ENCODE measurements at regions not wholly inside any gene's neighbourhood (a gene's known extent, or its start where the extent isn't known, plus 50 kb on each side); places are given as distances from the start of the nearest gene placed in this dataset.

- TF ChIP-seq ZNF501 (tag by site-specific recombination; IDR thresholded peaks at IDR 0.05) = no peak
- no peak for TF ChIP-seq ZBTB49 (tag by site-specific recombination; IDR thresholded peaks at IDR 0.05; ENCODE audit: low read depth)
- peak; percentile 70; the same call in 1 of the 2 replicates for TF ChIP-seq ZNF366 (tag by site-specific recombination; conservative IDR thresholded peaks at IDR 0.05)
- no peak for TF ChIP-seq ZNF391 (tag by site-specific recombination; IDR thresholded peaks at IDR 0.05; ENCODE audit: borderline replicate concordance, low read depth)
- TF ChIP-seq MEIS1 (CRISPR knock-in tag; IDR thresholded peaks at IDR 0.05; ENCODE audit: borderline replicate concordance) = no peak
- peak; percentile 46 for TF ChIP-seq ZIC2 (tag by site-specific recombination; IDR thresholded peaks at IDR 0.05)
- TF ChIP-seq ZBTB44 (tag by site-specific recombination; IDR thresholded peaks at IDR 0.05) = peak; percentile 94
- no peak for TF ChIP-seq ZNF624 (tag by site-specific recombination; IDR thresholded peaks at IDR 0.05)
- TF ChIP-seq ZBTB20 (tag by site-specific recombination; IDR thresholded peaks at IDR 0.05) = no peak
- no peak for TF ChIP-seq GLIS2 (tag by site-specific recombination; IDR thresholded peaks at IDR 0.05)
- no peak for TF ChIP-seq ZNF510 (tag by site-specific recombination; IDR thresholded peaks at IDR 0.05; ENCODE audit: insufficient replicate concordance)
- peak; percentile 57; the same call in 1 of the 2 replicates for TF ChIP-seq SCRT1 (tag by site-specific recombination; IDR thresholded peaks at IDR 0.05; ENCODE audit: borderline replicate concordance)
- no peak for TF ChIP-seq ZBTB21 (tag by site-specific recombination; IDR thresholded peaks at IDR 0.05)
- no peak for TF ChIP-seq ZNF768 (tag by site-specific recombination; IDR thresholded peaks at IDR 0.05)
- TF ChIP-seq ZNF473 (tag by site-specific recombination; IDR thresholded peaks at IDR 0.05) = no peak
- no peak for TF ChIP-seq ZBTB6 (tag by site-specific recombination; IDR thresholded peaks at IDR 0.05)
- TF ChIP-seq ZBTB48 (tag by site-specific recombination; IDR thresholded peaks at IDR 0.05) = no peak
- TF ChIP-seq ZBTB10 (tag by site-specific recombination; IDR thresholded peaks at IDR 0.05) = no peak
- no peak for TF ChIP-seq ZBTB26 (tag by site-specific recombination; optimal IDR thresholded peaks at IDR 0.05)
- TF ChIP-seq SETDB1 (IDR thresholded peaks at IDR 0.05; ENCODE audit: insufficient read length, low read length) = no peak
- TF ChIP-seq ZNF585B (tag by site-specific recombination; IDR thresholded peaks at IDR 0.05) = no peak
- no peak for TF ChIP-seq ZNF404 (tag by site-specific recombination; IDR thresholded peaks at IDR 0.05)
- TF ChIP-seq ZNF837 (tag by site-specific recombination; IDR thresholded peaks at IDR 0.05) = no peak
- 0 out of 2 replicates have a peak, but pooled peaks have one; percentile 38 for TF ChIP-seq ATF2 (tag by site-specific recombination; IDR thresholded peaks at IDR 0.05; ENCODE audit: low read depth)
- TF ChIP-seq BCL11B (tag by site-specific recombination; IDR thresholded peaks at IDR 0.05; ENCODE audit: low read depth) = no peak
Observed at GRCh38 chr11:27201454-27202302, 161.1 kb downstream of the BBOX1 start (continued).
